H1 (cell line): ENCODE measurements at regions not wholly inside any gene's neighbourhood (a gene's known extent, or its start where the extent isn't known, plus 50 kb on each side); places are given as distances from the start of the nearest gene placed in this dataset.

ENCODE experiments used
- CTCF ChIA-PET: fragments of 300-600 bp; sonication (Branson Sonifier 250); formaldehyde crosslinking; loops from one replicate; lab custom pipeline; 2021; ENCODE audit not compliant: partially characterized antibody; lab: Charles Lee
- POLR2A ChIA-PET: fragments of 300-600 bp; sonication (Branson Sonifier 250); formaldehyde crosslinking; loops from one replicate; lab custom pipeline; 2021; ENCODE audit warnings: inconsistent platforms; ENCODE audit not compliant: partially characterized antibody; lab: Charles Lee
- DNase-seq, 2 experiments: peaks; one replicate each; pipeline versions ENCODE4 v3.0.0 to v3.0.0-alpha.2; 2010 to 2022; ENCODE audit warnings: low spot score in 2 of 2, low read depth in 1 of 2, mixed read lengths in 1 of 2
- FAIRE-seq: peaks from 2 replicates; lab custom pipeline; 2011; peaks lifted over from hg19 to GRCh38; lab: Jason Lieb, UNC
- H2AFZ ChIP-seq: 2 replicates; pipeline ENCODE4 v1.8.1; 2012; ENCODE audit warnings: low read length, inconsistent platforms
- H2AK5ac ChIP-seq: 2 replicates; pipeline ENCODE4 v1.6.1; 2013; ENCODE audit warnings: low read depth, low read length
- H2BK120ac ChIP-seq: replicated peaks from 2 replicates; pipeline ENCODE3; 2013; ENCODE audit warnings: low read depth, low read length, inconsistent platforms
- H2BK12ac ChIP-seq: 2 replicates; pipeline ENCODE4 v1.6.1; 2013; ENCODE audit warnings: low read depth, low read length
- H2BK15ac ChIP-seq: 2 replicates; pipeline ENCODE4 v1.6.1; 2013; ENCODE audit warnings: low read length
- H2BK20ac ChIP-seq: 2 replicates; pipeline ENCODE4 v1.6.1; 2013; ENCODE audit warnings: low read length
- H2BK5ac ChIP-seq: 2 replicates; pipeline ENCODE4 v1.6.1; 2013; ENCODE audit warnings: low read depth, low read length
- H3K14ac ChIP-seq: 2 replicates; pipeline ENCODE4 v1.6.1; 2013; ENCODE audit warnings: inconsistent platforms; ENCODE audit not compliant: insufficient read length
- H3K18ac ChIP-seq: 2 replicates; pipeline ENCODE4 v1.6.1; 2013; ENCODE audit warnings: low read length; ENCODE audit errors: extremely low read depth
- H3K23ac ChIP-seq: 2 replicates; pipeline ENCODE4 v1.6.1; 2013; ENCODE audit warnings: inconsistent platforms; ENCODE audit not compliant: insufficient read length
- H3K23me2 ChIP-seq: 2 replicates; pipeline ENCODE4 v1.6.1; 2013; ENCODE audit warnings: low read depth, low read length
- H3K27ac ChIP-seq: 2 replicates; pipeline ENCODE4 v1.6.1; 2011; ENCODE audit warnings: low read depth, low read length, inconsistent platforms
- H3K27me3 ChIP-seq, 4 experiments: replicated peaks in 1 of 4; 1 replicate in 1 of 4; 2 replicates in 3 of 4; pipeline versions ENCODE4 v1.6.1 to v1.8.1; 2011 to 2013; ENCODE audit warnings: low read length in 3 of 4, mild to moderate bottlenecking in 3 of 4, inconsistent platforms in 2 of 4, mixed read lengths in 2 of 4, moderate library complexity in 1 of 4; ENCODE audit not compliant: control insufficient read depth in 3 of 4, insufficient read depth in 3 of 4; ENCODE audit errors: extremely low read depth in 1 of 4
- H3K36me3 ChIP-seq, 4 experiments: 2 replicates each; pipeline versions ENCODE4 v1.6.1 to v1.8.1; 2011 to 2013; ENCODE audit warnings: mild to moderate bottlenecking in 4 of 4, low read length in 3 of 4, moderate library complexity in 2 of 4, control low read depth in 1 of 4, inconsistent platforms in 1 of 4; ENCODE audit not compliant: insufficient read depth in 4 of 4, control insufficient read depth in 2 of 4
- H3K4ac ChIP-seq: replicated peaks from 2 replicates; pipeline ENCODE3; 2013; ENCODE audit warnings: low read length, low read depth, mixed read lengths, inconsistent platforms; ENCODE audit not compliant: insufficient read length
- H3K4me1 ChIP-seq, 4 experiments: replicated peaks in 1 of 4; 1 replicate in 1 of 4; 2 replicates in 3 of 4; pipeline versions ENCODE4 v1.6.1 to v1.8.1; 2011 to 2013; ENCODE audit warnings: low read length in 3 of 4, inconsistent platforms in 2 of 4, mixed read lengths in 1 of 4; ENCODE audit not compliant: insufficient read depth in 4 of 4, control insufficient read depth in 3 of 4
- H3K4me2 ChIP-seq, 2 experiments: 2 replicates each; pipeline versions ENCODE4 v1.6.1 to v1.8.1; 2011 to 2013; ENCODE audit warnings: low read depth in 2 of 2, low read length in 2 of 2, control low read depth in 1 of 2, inconsistent platforms in 1 of 2, mild to moderate bottlenecking in 1 of 2; ENCODE audit not compliant: insufficient read depth in 1 of 2
- H3K4me3 ChIP-seq, 4 experiments: fragments of 200-600, 300-600 bp in 1 of 4; sonication (generic), shearing (Covaris generic), sonication (Bioruptor Twin) in 1 of 4; 2 replicates each; pipeline versions ENCODE4 v1.5.1 to v1.8.1; 2011 to 2016; ENCODE audit warnings: low read length in 4 of 4, low read depth in 3 of 4, control low read depth in 2 of 4, inconsistent platforms in 2 of 4, mild to moderate bottlenecking in 2 of 4, mixed read lengths in 1 of 4, moderate library complexity in 1 of 4; ENCODE audit not compliant: insufficient read depth in 2 of 4; ENCODE audit errors: extremely low read depth in 1 of 4
- H3K56ac ChIP-seq: replicated peaks from 2 replicates; pipeline ENCODE3; 2013; ENCODE audit warnings: low read depth, mild to moderate bottlenecking, mixed read lengths, low read length, inconsistent platforms; ENCODE audit not compliant: insufficient read length
- H3K79me1 ChIP-seq: 2 replicates; pipeline ENCODE4 v1.6.1; 2013; ENCODE audit warnings: low read depth, low read length, control low read depth
- H3K79me2 ChIP-seq, 2 experiments: 2 replicates each; pipeline versions ENCODE4 v1.6.1 to v1.8.1; 2012 to 2013; ENCODE audit warnings: low read length in 2 of 2, mild to moderate bottlenecking in 2 of 2, inconsistent platforms in 1 of 2; ENCODE audit not compliant: insufficient read depth in 2 of 2, control insufficient read depth in 1 of 2
- H3K9ac ChIP-seq, 4 experiments: replicated peaks in 1 of 4; 1 replicate in 1 of 4; 2 replicates in 3 of 4; pipeline versions ENCODE4 v1.6.1 to v1.8.1; 2011 to 2013; ENCODE audit warnings: low read depth in 3 of 4, low read length in 3 of 4, control low read depth in 2 of 4, mild to moderate bottlenecking in 2 of 4, moderate library complexity in 2 of 4, inconsistent platforms in 1 of 4; ENCODE audit errors: extremely low read depth in 1 of 4
- H3K9me3 ChIP-seq, 2 experiments: 2 replicates each; pipeline versions ENCODE4 v1.6.1 to v1.8.1; 2012 to 2013; ENCODE audit warnings: mild to moderate bottlenecking in 2 of 2, moderate library complexity in 2 of 2, control low read depth in 1 of 2, inconsistent platforms in 1 of 2, low read depth in 1 of 2, low read length in 1 of 2, mixed read lengths in 1 of 2; ENCODE audit not compliant: insufficient read depth in 2 of 2
- H4K20me1 ChIP-seq, 2 experiments: replicated peaks in 1 of 2; 2 replicates each; pipeline versions ENCODE3 to v1.8.1; 2011 to 2013; ENCODE audit warnings: inconsistent platforms in 2 of 2, low read length in 2 of 2, mild to moderate bottlenecking in 1 of 2; ENCODE audit not compliant: insufficient read depth in 2 of 2, control insufficient read depth in 1 of 2
- H4K5ac ChIP-seq: 2 replicates; pipeline ENCODE4 v1.6.1; 2013; ENCODE audit warnings: low read length, low read depth, mixed read lengths, inconsistent platforms; ENCODE audit not compliant: insufficient read length
- H4K8ac ChIP-seq: 2 replicates; pipeline ENCODE4 v1.8.0; 2013; ENCODE audit warnings: mild to moderate bottlenecking, moderate library complexity, low read length, inconsistent platforms; ENCODE audit not compliant: insufficient read depth; ENCODE audit errors: extremely low read depth
- H4K91ac ChIP-seq: replicated peaks from 2 replicates; pipeline ENCODE3; 2013; ENCODE audit warnings: low read length, mixed read lengths, inconsistent platforms; ENCODE audit not compliant: insufficient read length
- CBX5 ChIP-seq: fragments of 300-800, 300-1000 bp; sonication (generic); IDR thresholded peaks from 2 replicates; pipeline ENCODE4 v1.7.1; 2016; ENCODE audit warnings: antibody characterized with exemption, low read length, low read depth
- CEBPB ChIP-seq: IDR thresholded peaks from 2 replicates; pipeline ENCODE4 v1.6.1; 2012; ENCODE audit warnings: low read depth, low read length
- JUN ChIP-seq: IDR thresholded peaks from 2 replicates; pipeline ENCODE4 v1.6.1; 2011; ENCODE audit warnings: low read depth, mild to moderate bottlenecking, improper control_type of control experiment, low read length
- PHF8 ChIP-seq: fragments of 200-600 bp; sonication (generic); conservative IDR thresholded peaks from 2 replicates; pipeline ENCODE4 v1.7.1; 2012; ENCODE audit warnings: low read depth, mild to moderate bottlenecking, inconsistent platforms, low read length, moderate library complexity
- WGBS, 2 experiments: shearing (Covaris generic) in 1 of 2; methylation state at CpG; one replicate each; pipeline versions ENCODE4 v1.1.6 to v1.1.7; 2013 to 2015; ENCODE audit warnings: low lambda C conversion rate in 2 of 2, mixed read lengths in 2 of 2, inconsistent platforms in 1 of 2, low coverage in 1 of 2, missing lambda C conversion rate in 1 of 2; ENCODE audit not compliant: insufficient replicate concordance in 2 of 2, insufficient coverage in 1 of 2, insufficient read length in 1 of 2; ENCODE audit errors: extremely low coverage in 1 of 2, missing lambda C conversion rate in 1 of 2; 5-methylcytosine and 5-hydroxymethylcytosine counted together
- TF ChIP-seq, protein P1 (sequence below): IDR thresholded peaks from 2 replicates; pipeline ENCODE4 v1.6.1; 2012; ENCODE audit warnings: inconsistent platforms
- TF ChIP-seq, protein P2 (sequence below): IDR thresholded peaks from 2 replicates; pipeline ENCODE4 v1.6.1; 2012; ENCODE audit warnings: inconsistent platforms

DNA sequence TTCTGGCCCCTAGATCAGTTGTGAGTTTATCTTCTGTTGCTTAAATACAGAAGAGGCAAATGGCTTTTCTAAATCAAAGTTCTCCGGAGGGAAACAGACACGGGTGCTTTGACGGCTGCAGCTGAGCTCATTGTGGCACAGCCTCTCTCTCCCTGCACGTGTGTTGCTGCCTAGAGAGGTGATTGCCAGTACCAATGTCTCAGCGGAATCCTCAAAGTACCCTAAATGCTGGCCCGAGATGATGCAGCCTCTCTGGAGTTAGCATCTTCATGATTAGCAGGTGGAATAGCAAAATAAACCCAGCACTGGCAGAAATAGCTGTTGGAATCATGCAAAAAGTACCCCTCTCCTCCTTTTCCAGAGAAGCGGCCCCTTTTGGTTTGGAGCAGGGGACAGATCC lies 192.2 kb downstream of the PRDM2 start:
- H3K4ac ChIP-seq: no peak overlapping the region
- H4K5ac ChIP-seq: no peak overlapping the region
- H2AFZ ChIP-seq: peak overlapping the region; percentile 32; the same call in 1 of the 2 replicates
- H2BK20ac ChIP-seq: no peak overlapping the region
- peak overlapping the region; percentile 46 to 78 (median 54); a peak in 6 of 8 replicates for H3K4me3 ChIP-seq
- H4K8ac ChIP-seq: no peak overlapping the region
- peaks cover 0 to 3% (median 0%) of the 10 kb centered on the region in 4 experiments; a peak in 1 of 8 replicates for H3K36me3 ChIP-seq
- peak overlapping the region; percentile 73 to 87 for H3K4me2 ChIP-seq
- H3K4me1 ChIP-seq: peaks cover 0 to 5% (median 3%) of the 10 kb centered on the region in 4 experiments; a peak in 3 of 7 replicates
- H3K9me3 ChIP-seq: no peaks in the 10 kb centered on the region
- POLR2A ChIA-PET: no interaction called here
- DNase-seq (peak in 1 of 2 experiments; percentile 47), FAIRE-seq (no peak)
- no peak for TF ChIP-seq CEBPB
- TF ChIP-seq JUN: no peak
- TF ChIP-seq, protein P1, sequence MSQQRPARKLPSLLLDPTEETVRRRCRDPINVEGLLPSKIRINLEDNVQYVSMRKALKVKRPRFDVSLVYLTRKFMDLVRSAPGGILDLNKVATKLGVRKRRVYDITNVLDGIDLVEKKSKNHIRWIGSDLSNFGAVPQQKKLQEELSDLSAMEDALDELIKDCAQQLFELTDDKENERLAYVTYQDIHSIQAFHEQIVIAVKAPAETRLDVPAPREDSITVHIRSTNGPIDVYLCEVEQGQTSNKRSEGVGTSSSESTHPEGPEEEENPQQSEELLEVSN: peak; percentile 39; the same call in 1 of the 2 replicates
- no peak for TF ChIP-seq PHF8
- TF ChIP-seq, protein P2, sequence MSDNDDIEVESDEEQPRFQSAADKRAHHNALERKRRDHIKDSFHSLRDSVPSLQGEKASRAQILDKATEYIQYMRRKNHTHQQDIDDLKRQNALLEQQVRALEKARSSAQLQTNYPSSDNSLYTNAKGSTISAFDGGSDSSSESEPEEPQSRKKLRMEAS: peak; percentile 78
- TF ChIP-seq CBX5: no peak
- peaks cover 10% of the 10 kb centered on the region for H3K23me2 ChIP-seq
- H2BK15ac ChIP-seq: no peak overlapping the region
- no peak overlapping the region for H2BK5ac ChIP-seq
- no peak overlapping the region for H3K56ac ChIP-seq
- H3K23ac ChIP-seq: no peak overlapping the region
- peaks cover 31 to 57% (median 36%) of the 10 kb centered on the region in 4 experiments for H3K27me3 ChIP-seq
- no peaks in the 10 kb centered on the region for H3K79me2 ChIP-seq
- no peak overlapping the region for H3K14ac ChIP-seq
- peaks cover 0 to 2% of the 10 kb centered on the region in 2 experiments for H4K20me1 ChIP-seq
- no peak overlapping the region for H2BK12ac ChIP-seq
- no peak overlapping the region for H4K91ac ChIP-seq
- H2BK120ac ChIP-seq: no peak overlapping the region
- 33% methylated on average over 7 of the region's 7 CpGs; no CpG with 5 or more reads in 1 of the 2 experiments for WGBS, 2 experiments
- CTCF ChIA-PET: no interaction called here
- no peak overlapping the region for H2AK5ac ChIP-seq
- no peak overlapping the region for H3K9ac ChIP-seq
- H3K18ac ChIP-seq: no peak overlapping the region
- no peaks in the 10 kb centered on the region for H3K79me1 ChIP-seq
- H3K27ac ChIP-seq: no peak overlapping the region
